Activated T-helper 17 cell treated with anti-CD3 and anti-CD28 coated beads, Interleukin-2, amount 50 U/mL, for 72 hours (primary cell): ENCODE measurements at regions not wholly inside any gene's neighbourhood (a gene's known extent, or its start where the extent isn't known, plus 50 kb on each side); places are given as distances from the start of the nearest gene placed in this dataset.
"Not testable (repeated sequence)": the region's sequence is repeated elsewhere in the genome, so short reads cannot be mapped to it uniquely, and the experiment has no call there.

Experiments
- ATAC-seq: fragments of 150-1000 bp; cut with Tn5 transposase; replicated peaks from 2 replicates; pipeline ENCODE4 v1.10.0; 2021; ENCODE audit warnings: mild to moderate bottlenecking, moderate library complexity
- H3K27ac Mint-ChIP-seq: one replicate; pipeline ENCODE4 v1.8.0; 2022; ENCODE audit warnings: mixed read lengths
- H3K27me3 Mint-ChIP-seq: one replicate; pipeline ENCODE4 v1.8.0; 2022; ENCODE audit warnings: mixed read lengths
- H3K36me3 Mint-ChIP-seq: one replicate; pipeline ENCODE4 v1.8.0; 2022; ENCODE audit warnings: low read depth, mild to moderate bottlenecking, mixed read lengths
- H3K4me1 Mint-ChIP-seq: one replicate; pipeline ENCODE4 v1.8.0; 2022; ENCODE audit warnings: mixed read lengths
- H3K4me3 Mint-ChIP-seq: one replicate; pipeline ENCODE4 v1.8.0; 2022; ENCODE audit warnings: mild to moderate bottlenecking, mixed read lengths
- H3K9me3 Mint-ChIP-seq: one replicate; pipeline ENCODE4 v1.8.0; 2022; ENCODE audit warnings: mixed read lengths

- H3K36me3 Mint-ChIP-seq = no peaks in the 10 kb centered on the region
- no peaks in the 10 kb centered on the region for H3K4me1 Mint-ChIP-seq
- H3K9me3 Mint-ChIP-seq = no peaks in the 10 kb centered on the region
- H3K4me3 Mint-ChIP-seq = no peak overlapping the region
- H3K27me3 Mint-ChIP-seq = no peaks in the 10 kb centered on the region
- ATAC-seq = no peak
- no peak overlapping the region for H3K27ac Mint-ChIP-seq
Observed at GRCh38 chr5:119953474-119953873, 324.1 kb downstream of the FAM170A start.

- H3K9me3 Mint-ChIP-seq = no peaks in the 10 kb centered on the region
- no peaks in the 10 kb centered on the region for H3K36me3 Mint-ChIP-seq
- no peak overlapping the region for H3K27ac Mint-ChIP-seq
- ATAC-seq = no peak
- no peak overlapping the region for H3K4me3 Mint-ChIP-seq
- no peaks in the 10 kb centered on the region for H3K27me3 Mint-ChIP-seq
- H3K4me1 Mint-ChIP-seq = no peaks in the 10 kb centered on the region
Observed at GRCh38 chr5:119954106-119954505, 324.7 kb downstream of the FAM170A start.

GRCh38 chr5:119961993-119962392, 332.6 kb downstream of the FAM170A start:
- no peaks in the 10 kb centered on the region for H3K4me1 Mint-ChIP-seq
- peaks cover 9% of the 10 kb centered on the region for H3K9me3 Mint-ChIP-seq
- no peaks in the 10 kb centered on the region for H3K27me3 Mint-ChIP-seq
- H3K4me3 Mint-ChIP-seq = no peak overlapping the region
- no peaks in the 10 kb centered on the region for H3K36me3 Mint-ChIP-seq
- no peak for ATAC-seq
- H3K27ac Mint-ChIP-seq = no peak overlapping the region

- H3K4me3 Mint-ChIP-seq = no peak overlapping the region
- peaks cover 9% of the 10 kb centered on the region for H3K9me3 Mint-ChIP-seq
- ATAC-seq = no peak
- no peak overlapping the region for H3K27ac Mint-ChIP-seq
- H3K27me3 Mint-ChIP-seq = no peaks in the 10 kb centered on the region
- no peaks in the 10 kb centered on the region for H3K36me3 Mint-ChIP-seq
- H3K4me1 Mint-ChIP-seq = no peaks in the 10 kb centered on the region
Observed at GRCh38 chr5:119966028-119966427, 336.7 kb downstream of the FAM170A start.

- peaks cover 9% of the 10 kb centered on the region for H3K9me3 Mint-ChIP-seq
- no peak for ATAC-seq
- H3K27me3 Mint-ChIP-seq = no peaks in the 10 kb centered on the region
- no peaks in the 10 kb centered on the region for H3K4me1 Mint-ChIP-seq
- no peaks in the 10 kb centered on the region for H3K36me3 Mint-ChIP-seq
- no peak overlapping the region for H3K4me3 Mint-ChIP-seq
- no peak overlapping the region for H3K27ac Mint-ChIP-seq
Observed at GRCh38 chr5:119968690-119969089, 339.3 kb downstream of the FAM170A start.

- not testable (repeated sequence) for ATAC-seq, H3K4me1 Mint-ChIP-seq, H3K27me3 Mint-ChIP-seq, H3K36me3 Mint-ChIP-seq, H3K27ac Mint-ChIP-seq, H3K4me3 Mint-ChIP-seq
- H3K9me3 Mint-ChIP-seq = peaks cover 27% of the 10 kb centered on the region
Observed at GRCh38 chr5:119987077-119987476, 357.7 kb downstream of the FAM170A start.

GRCh38 chr5:119991625-119992024, 362.3 kb downstream of the FAM170A start:
- H3K4me1 Mint-ChIP-seq = no peaks in the 10 kb centered on the region
- H3K4me3 Mint-ChIP-seq = no peak overlapping the region
- no peak overlapping the region for H3K27ac Mint-ChIP-seq
- H3K36me3 Mint-ChIP-seq = no peaks in the 10 kb centered on the region
- H3K27me3 Mint-ChIP-seq = no peaks in the 10 kb centered on the region
- peaks cover 21% of the 10 kb centered on the region for H3K9me3 Mint-ChIP-seq
- no peak for ATAC-seq

- H3K9me3 Mint-ChIP-seq = no peaks in the 10 kb centered on the region
Observed at GRCh38 chr5:119996128-119996527, 366.8 kb downstream of the FAM170A start.

GRCh38 chr5:120007598-120007997, 378.2 kb downstream of the FAM170A start:
- H3K9me3 Mint-ChIP-seq = no peaks in the 10 kb centered on the region
- H3K27ac Mint-ChIP-seq = no peak overlapping the region
- no peaks in the 10 kb centered on the region for H3K36me3 Mint-ChIP-seq
- H3K4me1 Mint-ChIP-seq = no peaks in the 10 kb centered on the region
- H3K4me3 Mint-ChIP-seq = no peak overlapping the region
- no peaks in the 10 kb centered on the region for H3K27me3 Mint-ChIP-seq
- no peak for ATAC-seq

More at GRCh38 chr5:119996128-119996527, 366.8 kb downstream of the FAM170A start:
- Mint-ChIP-seq H3K27ac (no peak overlapping the region), H3K36me3 (no peaks in the 10 kb centered on the region), H3K27me3 (no peaks in the 10 kb centered on the region), H3K4me3 (no peak overlapping the region), H3K4me1 (no peaks in the 10 kb centered on the region)
- no peak for ATAC-seq

GRCh38 chr5:120012431-120012830, 383.1 kb downstream of the FAM170A start:
- H3K4me3 Mint-ChIP-seq = no peak overlapping the region
- H3K9me3 Mint-ChIP-seq = peaks cover 7% of the 10 kb centered on the region
- H3K27me3 Mint-ChIP-seq = no peaks in the 10 kb centered on the region
- no peak overlapping the region for H3K27ac Mint-ChIP-seq
- no peaks in the 10 kb centered on the region for H3K4me1 Mint-ChIP-seq
- no peak for ATAC-seq
- no peaks in the 10 kb centered on the region for H3K36me3 Mint-ChIP-seq

- Mint-ChIP-seq H3K27ac (no peak overlapping the region), H3K4me3 (no peak overlapping the region), H3K4me1 (no peaks in the 10 kb centered on the region), H3K9me3 (peaks cover 7% of the 10 kb centered on the region), H3K27me3 (no peaks in the 10 kb centered on the region), H3K36me3 (no peaks in the 10 kb centered on the region)
- ATAC-seq = no peak
Observed at GRCh38 chr5:120014535-120014934, 385.2 kb downstream of the FAM170A start.

- no peaks in the 10 kb centered on the region for H3K36me3 Mint-ChIP-seq
- no peak for ATAC-seq
Observed at GRCh38 chr5:120016717-120017382, 387.5 kb downstream of the FAM170A start.

GRCh38 chr5:120017513-120017912, 388.2 kb downstream of the FAM170A start:
- Mint-ChIP-seq H3K4me1 (no peaks in the 10 kb centered on the region), H3K36me3 (no peaks in the 10 kb centered on the region), H3K27me3 (no peaks in the 10 kb centered on the region), H3K4me3 (no peak overlapping the region), H3K27ac (no peak overlapping the region), H3K9me3 (peaks cover 7% of the 10 kb centered on the region)
- ATAC-seq = no peak

More at GRCh38 chr5:120016717-120017382, 387.5 kb downstream of the FAM170A start:
- Mint-ChIP-seq H3K4me1 (no peaks in the 10 kb centered on the region), H3K9me3 (peaks cover 7% of the 10 kb centered on the region), H3K27me3 (no peaks in the 10 kb centered on the region), H3K4me3 (no peak overlapping the region), H3K27ac (no peak overlapping the region)

GRCh38 chr5:120035181-120035580, 405.8 kb downstream of the FAM170A start:
- Mint-ChIP-seq H3K4me1 (no peaks in the 10 kb centered on the region), H3K9me3 (no peaks in the 10 kb centered on the region), H3K4me3 (no peak overlapping the region), H3K27ac (no peak overlapping the region), H3K27me3 (no peaks in the 10 kb centered on the region), H3K36me3 (no peaks in the 10 kb centered on the region)
- ATAC-seq = no peak

- no peaks in the 10 kb centered on the region for H3K4me1 Mint-ChIP-seq
- no peak overlapping the region for H3K27ac Mint-ChIP-seq
- ATAC-seq = no peak
- H3K4me3 Mint-ChIP-seq = no peak overlapping the region
- no peaks in the 10 kb centered on the region for H3K9me3 Mint-ChIP-seq
- H3K36me3 Mint-ChIP-seq = no peaks in the 10 kb centered on the region
- H3K27me3 Mint-ChIP-seq = no peaks in the 10 kb centered on the region
Observed at GRCh38 chr5:120035815-120036577, 406.6 kb downstream of the FAM170A start.
